IMR-90 (cell line): ENCODE measurements at regions not wholly inside any gene's neighbourhood (a gene's known extent, or its start where the extent isn't known, plus 50 kb on each side); places are given as distances from the start of the nearest gene placed in this dataset.

Experiments
- ATAC-seq: fragments of 200-7000 bp; cut with Tn5 transposase; 2 replicates; pipeline ENCODE4 v1.9.1; 2020; ENCODE audit warnings: low read depth, mild to moderate bottlenecking, moderate library complexity
- BruUV-seq: library from RNA; stranded (reverse); fragments of 400-500 nt; replicated peaks from 2 replicates; lab custom pipeline; 2021; lab: Mats Ljungman, UMichigan
- CTCF ChIA-PET: fragments of 300-600 bp; formaldehyde crosslinking; extraction: SDS; loops from one replicate; lab custom pipeline; 2021; ENCODE audit warnings: antibody characterized with exemption; lab: Yijun Ruan, JAX
- POLR2A ChIA-PET: fragments of 300-600 bp; sonication (Branson Sonifier 250); formaldehyde crosslinking; loops from one replicate; lab custom pipeline; 2022; ENCODE audit warnings: antibody characterized with exemption; ENCODE audit not compliant: unreplicated experiment; lab: Charles Lee
- DNase-seq: peaks from one replicate; pipeline ENCODE4 v3.0.0; 2013
- H2AFZ ChIP-seq: replicated peaks from 2 replicates; pipeline ENCODE3; 2013; ENCODE audit warnings: low read length, mild to moderate bottlenecking; ENCODE audit not compliant: poor library complexity
- H2AK5ac ChIP-seq: 2 replicates; pipeline ENCODE4 v1.6.1; 2013; ENCODE audit warnings: low read depth, low read length, inconsistent platforms
- H2AK9ac ChIP-seq: replicated peaks from 2 replicates; pipeline ENCODE3; 2013; ENCODE audit warnings: mild to moderate bottlenecking, low read depth, low read length, moderate library complexity; ENCODE audit not compliant: poor library complexity
- H2BK120ac ChIP-seq: 2 replicates; pipeline ENCODE4 v1.6.1; 2013; ENCODE audit warnings: low read depth, low read length, inconsistent platforms
- H2BK15ac ChIP-seq: 3 replicates; pipeline ENCODE4 v1.6.1; 2013; ENCODE audit warnings: low read depth, low read length, inconsistent platforms
- H2BK20ac ChIP-seq: 2 replicates; pipeline ENCODE4 v1.6.1; 2013; ENCODE audit warnings: low read depth, mild to moderate bottlenecking, inconsistent platforms, low read length, moderate library complexity
- H2BK5ac ChIP-seq: 2 replicates; pipeline ENCODE4 v1.6.1; 2013; ENCODE audit warnings: mild to moderate bottlenecking, low read depth, low read length, inconsistent platforms; ENCODE audit not compliant: poor library complexity, severe bottlenecking
- H3K14ac ChIP-seq: replicated peaks from 2 replicates; pipeline ENCODE4 v1.6.1; 2013; ENCODE audit warnings: low read depth, low read length, inconsistent platforms
- H3K18ac ChIP-seq: 2 replicates; pipeline ENCODE4 v1.6.1; 2013; ENCODE audit warnings: low read depth, low read length, control low read depth
- H3K23ac ChIP-seq: 2 replicates; pipeline ENCODE4 v1.6.1; 2013; ENCODE audit warnings: low read depth, low read length, inconsistent platforms
- H3K27ac ChIP-seq: 2 replicates; pipeline ENCODE4 v1.5.1; 2013; ENCODE audit warnings: mild to moderate bottlenecking, control low read depth, low read length; ENCODE audit not compliant: insufficient read depth
- H3K27me3 ChIP-seq: 2 replicates; pipeline ENCODE4 v1.6.1; 2013; ENCODE audit warnings: low read length; ENCODE audit not compliant: control insufficient read depth, insufficient read depth
- H3K36me3 ChIP-seq: 2 replicates; pipeline ENCODE4 v1.6.1; 2013; ENCODE audit warnings: low read length, mixed read lengths; ENCODE audit not compliant: control insufficient read depth, insufficient read depth
- H3K4ac ChIP-seq: 2 replicates; pipeline ENCODE4 v1.6.1; 2013; ENCODE audit warnings: low read depth, low read length, inconsistent platforms
- H3K4me1 ChIP-seq: 2 replicates; pipeline ENCODE4 v1.6.1; 2013; ENCODE audit warnings: low read length, mixed read lengths; ENCODE audit not compliant: control insufficient read depth, insufficient read depth
- H3K4me2 ChIP-seq: 2 replicates; pipeline ENCODE4 v1.6.1; 2013; ENCODE audit warnings: low read depth, mild to moderate bottlenecking, control low read depth, low read length, moderate library complexity
- H3K4me3 ChIP-seq: 2 replicates; pipeline ENCODE4 v1.5.1; 2013; ENCODE audit warnings: low read depth, mild to moderate bottlenecking, control low read depth, low read length, moderate library complexity; ENCODE audit not compliant: insufficient read depth
- H3K56ac ChIP-seq: 2 replicates; pipeline ENCODE4 v1.6.1; 2013; ENCODE audit warnings: low read length, inconsistent platforms; ENCODE audit not compliant: insufficient read depth; ENCODE audit errors: extremely low read depth
- H3K79me1 ChIP-seq, 2 experiments: 2 replicates each; pipeline ENCODE4 v1.6.1; 2013; ENCODE audit warnings: low read length in 2 of 2, inconsistent platforms in 1 of 2, low read depth in 1 of 2
- H3K9ac ChIP-seq: 2 replicates; pipeline ENCODE4 v1.6.1; 2013; ENCODE audit warnings: low read depth, low read length, control low read depth
- H3K9me1 ChIP-seq: 2 replicates; pipeline ENCODE4 v1.6.1; 2013; ENCODE audit warnings: low read length, inconsistent platforms; ENCODE audit not compliant: insufficient read depth
- H3K9me3 ChIP-seq: 2 replicates; pipeline ENCODE4 v1.6.1; 2013; ENCODE audit warnings: low read length; ENCODE audit not compliant: control insufficient read depth, insufficient read depth
- H4K20me1 ChIP-seq: 2 replicates; pipeline ENCODE4 v1.6.1; 2013; ENCODE audit warnings: low read length, inconsistent platforms; ENCODE audit not compliant: insufficient read depth
- H4K5ac ChIP-seq: 2 replicates; pipeline ENCODE4 v1.6.1; 2013; ENCODE audit warnings: mild to moderate bottlenecking, low read depth, low read length, control low read depth
- H4K8ac ChIP-seq, 2 experiments: 2 replicates each; pipeline ENCODE4 v1.6.1; 2013; ENCODE audit warnings: low read depth in 2 of 2, low read length in 2 of 2, control low read depth in 1 of 2, inconsistent platforms in 1 of 2
- H4K91ac ChIP-seq: 2 replicates; pipeline ENCODE4 v1.6.1; 2013; ENCODE audit warnings: low read depth, low read length, inconsistent platforms; ENCODE audit not compliant: insufficient read depth
- MAFK ChIP-seq: IDR thresholded peaks from 2 replicates; pipeline ENCODE4 v1.6.1; 2012; ENCODE audit warnings: low read depth, low read length, improper control_type of control experiment
- RAD21 ChIP-seq: IDR thresholded peaks from 2 replicates; pipeline ENCODE4 v1.6.1; 2012; ENCODE audit warnings: low read length, improper control_type of control experiment
- WGBS, 2 experiments: methylation state at CpG; one replicate each; pipeline versions ENCODE4 v1.1.5 to v1.1.7; 2013; ENCODE audit warnings: missing lambda C conversion rate in 2 of 2; ENCODE audit not compliant: insufficient read length in 1 of 2; ENCODE audit errors: extremely low coverage in 2 of 2; 5-methylcytosine and 5-hydroxymethylcytosine counted together
- dilution Hi-C: fragments of 300-500 bp; cut with HindIII; formaldehyde crosslinking; loops from one replicate; pipeline ENCODE4 v1.14.3; 2018; ENCODE audit warnings: low sequenced_read_pairs; ENCODE audit not compliant: unreplicated experiment
- in situ Hi-C: fragments of 300-500 bp; cut with MboI; formaldehyde crosslinking; loops from 3 replicates; pipeline ENCODE4 v1.14.3; 2019; ENCODE audit warnings: low sequenced_read_pairs, inconsistent platforms, mixed read lengths
- intact Hi-C: fragments of 100-400 bp; cut with micrococcal nuclease; formaldehyde crosslinking; loops from 2 replicates; pipeline ENCODE4 v1.10.0; 2022

DNA sequence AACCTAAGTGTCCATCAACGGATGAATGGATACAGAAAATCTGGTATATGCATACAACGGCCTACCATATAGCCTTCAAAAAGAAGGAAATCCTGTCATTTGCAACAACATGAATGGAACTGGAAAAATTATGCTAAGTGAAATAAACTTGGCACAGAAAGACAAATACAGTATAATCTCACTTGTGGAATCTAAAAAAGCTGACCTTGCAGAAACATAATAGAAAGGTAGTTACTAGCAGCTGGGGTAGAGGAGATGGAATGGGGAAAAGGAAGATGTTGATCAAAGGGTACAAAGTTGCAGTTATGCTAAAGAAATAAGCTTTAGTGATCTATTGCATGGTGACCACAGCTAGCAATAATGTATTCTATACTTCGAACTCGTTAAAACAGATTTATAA, 444.1 kb downstream of the OCA2 start:
- in situ Hi-C loops (no loop called here), dilution Hi-C loops (no loop called here), intact Hi-C loops (no loop called here)
- H3K9ac ChIP-seq, result no peak overlapping the region
- no peak overlapping the region for H3K4me3 ChIP-seq
- H3K4ac ChIP-seq, result no peak overlapping the region
- ChIA-PET CTCF (no interaction called here), POLR2A (no interaction called here)
- no peaks in the 10 kb centered on the region for H3K27me3 ChIP-seq
- no peak for ATAC-seq
- H3K4me2 ChIP-seq, result no peak overlapping the region
- H3K9me1 ChIP-seq, result no peaks in the 10 kb centered on the region
- H3K79me1 ChIP-seq, result no peaks in the 10 kb centered on the region
- no CpG with 5 or more reads among the region's 4 CpGs for WGBS, 2 experiments
- H4K20me1 ChIP-seq, result no peaks in the 10 kb centered on the region
- no peak overlapping the region for H4K91ac ChIP-seq
- no peak overlapping the region for H3K27ac ChIP-seq
- no peak overlapping the region for H2BK20ac ChIP-seq
- H2AFZ ChIP-seq, result no peak overlapping the region
- TF ChIP-seq RAD21 (no peak), MAFK (peak; percentile 94)
- H3K4me1 ChIP-seq, result no peaks in the 10 kb centered on the region
- H2AK9ac ChIP-seq, result no peak overlapping the region
- no peak overlapping the region for H3K56ac ChIP-seq
- no peak overlapping the region for H3K18ac ChIP-seq
- H2AK5ac ChIP-seq, result no peak overlapping the region
- H2BK5ac ChIP-seq, result no peak overlapping the region
- H4K5ac ChIP-seq, result no peak overlapping the region
- H2BK120ac ChIP-seq, result no peak overlapping the region
- DNase-seq, result no peak
- peaks cover 10% of the 10 kb centered on the region; the same call in 1 of the 2 replicates for H3K9me3 ChIP-seq
- H3K23ac ChIP-seq, result no peak overlapping the region
- no peak overlapping the region for H3K14ac ChIP-seq
- no peak overlapping the region for H4K8ac ChIP-seq
- no peaks in the 10 kb centered on the region for H3K36me3 ChIP-seq
- no peak overlapping the region for H2BK15ac ChIP-seq
- no TSS peak for BruUV-seq
